Lung (tissue), 11 donors: ENCODE measurements at regions not wholly inside any gene's neighbourhood (a gene's known extent, or its start where the extent isn't known, plus 50 kb on each side); places are given as distances from the start of the nearest gene placed in this dataset.

Source experiments
- ATAC-seq: fragments of 200-7000 bp; cut with Tn5 transposase; one replicate; pipeline ENCODE4 v1.9.1; 2020; ENCODE audit warnings: moderate number of reproducible peaks; ENCODE audit not compliant: insufficient read depth, low FRiP score
- DNase-seq, 3 donors: peaks; one replicate each; pipeline ENCODE4 v3.0.0-alpha.2; 2013 to 2017
- H3K27ac ChIP-seq, 2 donors: one replicate each; pipeline ENCODE4 v1.5.1; 2013; ENCODE audit warnings: mild to moderate bottlenecking in 2 of 2, moderate library complexity in 2 of 2, control low read depth in 1 of 2, inconsistent platforms in 1 of 2, low read depth in 1 of 2, low read length in 1 of 2
- H3K27me3 ChIP-seq, 3 donors: one replicate each; pipeline ENCODE4 v1.5.1; 2013; ENCODE audit warnings: low read length in 2 of 3; ENCODE audit not compliant: control insufficient read depth in 3 of 3, insufficient read depth in 3 of 3
- H3K36me3 ChIP-seq, 4 donors: one replicate each; pipeline ENCODE4 v1.5.1; 2013; ENCODE audit warnings: low read length in 4 of 4, mild to moderate bottlenecking in 1 of 4, moderate library complexity in 1 of 4; ENCODE audit not compliant: control insufficient read depth in 4 of 4, insufficient read depth in 4 of 4
- H3K4me1 ChIP-seq, 5 donors: one replicate each; pipeline ENCODE4 v1.5.1; 2013; ENCODE audit warnings: low read length in 5 of 5, mild to moderate bottlenecking in 2 of 5, moderate library complexity in 1 of 5; ENCODE audit not compliant: control insufficient read depth in 5 of 5, insufficient read depth in 5 of 5
- H3K4me3 ChIP-seq: one replicate; pipeline ENCODE4 v1.5.1; 2013; ENCODE audit warnings: mild to moderate bottlenecking, control low read depth, moderate library complexity
- H3K9ac ChIP-seq, 2 donors: one replicate each; pipeline ENCODE4 v1.5.1; 2013; ENCODE audit warnings: low read length in 2 of 2, control low read depth in 1 of 2; ENCODE audit not compliant: insufficient read depth in 1 of 2
- H3K9me3 ChIP-seq, 4 donors: one replicate each; pipeline ENCODE4 v1.5.1; 2013; ENCODE audit warnings: low read length in 3 of 4, mild to moderate bottlenecking in 1 of 4, moderate library complexity in 1 of 4; ENCODE audit not compliant: control insufficient read depth in 4 of 4, insufficient read depth in 3 of 4
- WGBS, 2 donors: extraction: QIAGEN DNeasy Blood & Tissue Kit; methylation state at CpG; one replicate each; pipeline ENCODE4 v1.1.7; 2013; 5-methylcytosine and 5-hydroxymethylcytosine counted together
- TF ChIP-seq, protein P1 (sequence below): IDR thresholded peaks from 2 replicates; pipeline ENCODE4 v1.5.1; 2012; ENCODE audit warnings: mild to moderate bottlenecking; ENCODE audit errors: control extremely low read depth, extremely low read depth
- donor health status: control.
- donor health status: control.
- donor health status: Bipolar disorder and iron deficiency.
- donor health status: healthy.
- donor health status: DM: yes; HTN: yes; CAD: no.

DNA sequence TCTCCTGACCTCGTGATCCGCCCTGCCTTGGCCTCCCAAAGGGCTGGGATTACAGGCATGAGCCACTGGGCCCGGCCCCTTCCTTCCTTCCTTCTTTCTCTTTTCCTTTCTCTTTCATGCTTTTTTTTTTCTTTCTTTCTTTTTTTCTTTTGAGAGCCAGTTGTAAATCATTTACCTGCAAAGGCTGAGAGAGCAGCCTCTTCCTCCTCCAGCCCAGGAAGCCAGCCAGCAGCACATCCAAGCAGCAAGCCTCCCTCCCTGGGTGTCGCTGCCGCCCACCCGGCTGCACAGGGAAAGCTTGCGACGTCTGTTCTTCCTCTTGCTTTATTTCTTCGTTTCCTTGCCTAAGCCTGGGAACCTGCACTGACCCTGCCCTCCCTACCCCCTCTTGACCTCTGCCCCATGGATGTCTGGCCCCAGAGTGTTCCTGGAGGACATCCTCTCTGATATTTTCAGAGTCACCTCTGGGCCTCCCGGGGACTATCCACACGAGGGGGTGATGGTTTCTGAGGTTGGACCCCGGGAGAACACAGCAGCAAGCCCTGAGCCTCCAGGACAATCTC is 62.8 kb upstream of the MYL10 start:
- Histone ChIP-seq H3K36me3 (no peaks in the 10 kb centered on the region), H3K4me3 (no peak overlapping the region), H3K9me3 (peaks cover 0 to under 1% (median 0%) of the 10 kb centered on the region in 4 donors), H3K9ac (no peak overlapping the region), H3K27me3 (peaks cover 0 to 2% (median 0%) of the 10 kb centered on the region in 3 donors), H3K4me1 (peaks cover 0 to 7% (median 6%) of the 10 kb centered on the region in 5 donors), H3K27ac (no peak overlapping the region)
- WGBS, 2 donors: 16 to 36% methylated on average over 12 of the region's 12 CpGs
- ATAC-seq (no peak), DNase-seq (peak; percentile 25 to 64 (median 46))
- TF ChIP-seq, protein P1, sequence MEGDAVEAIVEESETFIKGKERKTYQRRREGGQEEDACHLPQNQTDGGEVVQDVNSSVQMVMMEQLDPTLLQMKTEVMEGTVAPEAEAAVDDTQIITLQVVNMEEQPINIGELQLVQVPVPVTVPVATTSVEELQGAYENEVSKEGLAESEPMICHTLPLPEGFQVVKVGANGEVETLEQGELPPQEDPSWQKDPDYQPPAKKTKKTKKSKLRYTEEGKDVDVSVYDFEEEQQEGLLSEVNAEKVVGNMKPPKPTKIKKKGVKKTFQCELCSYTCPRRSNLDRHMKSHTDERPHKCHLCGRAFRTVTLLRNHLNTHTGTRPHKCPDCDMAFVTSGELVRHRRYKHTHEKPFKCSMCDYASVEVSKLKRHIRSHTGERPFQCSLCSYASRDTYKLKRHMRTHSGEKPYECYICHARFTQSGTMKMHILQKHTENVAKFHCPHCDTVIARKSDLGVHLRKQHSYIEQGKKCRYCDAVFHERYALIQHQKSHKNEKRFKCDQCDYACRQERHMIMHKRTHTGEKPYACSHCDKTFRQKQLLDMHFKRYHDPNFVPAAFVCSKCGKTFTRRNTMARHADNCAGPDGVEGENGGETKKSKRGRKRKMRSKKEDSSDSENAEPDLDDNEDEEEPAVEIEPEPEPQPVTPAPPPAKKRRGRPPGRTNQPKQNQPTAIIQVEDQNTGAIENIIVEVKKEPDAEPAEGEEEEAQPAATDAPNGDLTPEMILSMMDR: no peak

GRCh38 chr7:101693498-101694091 is 64.5 kb upstream of the MYL10 start:
- 82 to 86% methylated on average over 14 of the region's 14 CpGs for WGBS, 2 donors
- no peak overlapping the region for H3K27ac ChIP-seq
- no peaks in the 10 kb centered on the region for H3K9me3 ChIP-seq
- no peak overlapping the region for H3K4me3 ChIP-seq
- H3K4me1 ChIP-seq: peaks cover 0 to 6% (median under 1%) of the 10 kb centered on the region in 5 donors
- H3K9ac ChIP-seq: no peak overlapping the region
- no peak for ATAC-seq
- no peaks in the 10 kb centered on the region for H3K36me3 ChIP-seq
- DNase-seq: no peak
- no peaks in the 10 kb centered on the region for H3K27me3 ChIP-seq
- TF ChIP-seq, protein P1: no peak

GRCh38 chr7:101698964-101699363 is 69.9 kb upstream of the MYL10 start:
- TF ChIP-seq, protein P1: no peak
- no peak for DNase-seq
- Histone ChIP-seq H3K27ac (no peak overlapping the region), H3K9ac (no peak overlapping the region), H3K9me3 (no peaks in the 10 kb centered on the region), H3K4me3 (no peak overlapping the region), H3K27me3 (peaks cover 0 to 10% (median 0%) of the 10 kb centered on the region in 3 donors), H3K4me1 (no peaks in the 10 kb centered on the region), H3K36me3 (no peaks in the 10 kb centered on the region)
- ATAC-seq: no peak
- WGBS, 2 donors: 81 to 89% methylated on average over 11 of the region's 11 CpGs
